Endodermal cell (in vitro differentiated cells): ENCODE measurements at regions not wholly inside any gene's neighbourhood (a gene's known extent, or its start where the extent isn't known, plus 50 kb on each side); places are given as distances from the start of the nearest gene placed in this dataset.

Experiments
- DNase-seq: peaks from one replicate; pipeline ENCODE4 v3.0.0-alpha.2; 2017
- H3K27ac ChIP-seq: 2 replicates; pipeline ENCODE4 v1.5.1; 2013; ENCODE audit warnings: mild to moderate bottlenecking, low read depth, low read length, moderate library complexity
- H3K27me3 ChIP-seq: 2 replicates; pipeline ENCODE4 v1.6.1; 2013; ENCODE audit warnings: mild to moderate bottlenecking, low read length, moderate library complexity; ENCODE audit not compliant: insufficient read depth, control insufficient read depth, poor library complexity, severe bottlenecking
- H3K36me3 ChIP-seq: 2 replicates; pipeline ENCODE4 v1.7.0; 2013; ENCODE audit warnings: mild to moderate bottlenecking, low read length, moderate library complexity; ENCODE audit not compliant: control insufficient read depth, insufficient read depth
- H3K4me1 ChIP-seq: one replicate; pipeline ENCODE4 v1.7.0; 2013; ENCODE audit warnings: low read length; ENCODE audit not compliant: control insufficient read depth, insufficient read depth
- H3K4me3 ChIP-seq: 2 replicates; pipeline ENCODE4 v1.5.1; 2013; ENCODE audit warnings: mild to moderate bottlenecking, low read length, moderate library complexity
- H3K9ac ChIP-seq: 2 replicates; pipeline ENCODE4 v1.6.1; 2013; ENCODE audit warnings: mild to moderate bottlenecking, low read length, moderate library complexity; ENCODE audit not compliant: poor library complexity, severe bottlenecking; ENCODE audit errors: extremely low read depth
- H3K9me3 ChIP-seq: 2 replicates; pipeline ENCODE4 v1.6.1; 2013; ENCODE audit warnings: mild to moderate bottlenecking, low read length, moderate library complexity; ENCODE audit not compliant: control insufficient read depth
- H3K27ac Mint-ChIP-seq: 2 replicates; pipeline ENCODE4 v1.8.0; 2020; ENCODE audit warnings: mixed read lengths
- H3K27me3 Mint-ChIP-seq: 2 replicates; pipeline ENCODE4 v1.8.0; 2021; ENCODE audit warnings: mild to moderate bottlenecking, mixed read lengths; ENCODE audit not compliant: insufficient read depth
- H3K36me3 Mint-ChIP-seq: 2 replicates; pipeline ENCODE4 v1.8.0; 2020; ENCODE audit warnings: low read depth, mixed read lengths
- H3K4me1 Mint-ChIP-seq: 2 replicates; pipeline ENCODE4 v1.8.0; 2020; ENCODE audit warnings: mixed read lengths
- H3K4me3 Mint-ChIP-seq: 2 replicates; pipeline ENCODE4 v1.8.0; 2020; ENCODE audit warnings: mild to moderate bottlenecking, moderate library complexity, mixed read lengths
- H3K9me3 Mint-ChIP-seq: 2 replicates; pipeline ENCODE4 v1.8.0; 2020; ENCODE audit warnings: mild to moderate bottlenecking, mixed read lengths
- WGBS, 2 experiments: methylation state at CpG; one replicate each; pipeline versions ENCODE4 v1.1.5 to v1.1.7; 2013; ENCODE audit warnings: missing lambda C conversion rate in 2 of 2, mixed read lengths in 1 of 2; ENCODE audit not compliant: insufficient coverage in 1 of 2, insufficient read length in 1 of 2; 5-methylcytosine and 5-hydroxymethylcytosine counted together
- TF ChIP-seq, protein P1 (sequence below): fragments of 200-600 bp; sonication (generic); conservative IDR thresholded peaks from 2 replicates; pipeline ENCODE4 v1.5.0; 2021; ENCODE audit warnings: antibody characterized with exemption, mild to moderate bottlenecking

- no peaks in the 10 kb centered on the region for H3K27me3 ChIP-seq
- 93 to 96% methylated on average over 7 to 10 of the region's 10 CpGs for WGBS, 2 experiments
- no peak for DNase-seq
- TF ChIP-seq, protein P1, sequence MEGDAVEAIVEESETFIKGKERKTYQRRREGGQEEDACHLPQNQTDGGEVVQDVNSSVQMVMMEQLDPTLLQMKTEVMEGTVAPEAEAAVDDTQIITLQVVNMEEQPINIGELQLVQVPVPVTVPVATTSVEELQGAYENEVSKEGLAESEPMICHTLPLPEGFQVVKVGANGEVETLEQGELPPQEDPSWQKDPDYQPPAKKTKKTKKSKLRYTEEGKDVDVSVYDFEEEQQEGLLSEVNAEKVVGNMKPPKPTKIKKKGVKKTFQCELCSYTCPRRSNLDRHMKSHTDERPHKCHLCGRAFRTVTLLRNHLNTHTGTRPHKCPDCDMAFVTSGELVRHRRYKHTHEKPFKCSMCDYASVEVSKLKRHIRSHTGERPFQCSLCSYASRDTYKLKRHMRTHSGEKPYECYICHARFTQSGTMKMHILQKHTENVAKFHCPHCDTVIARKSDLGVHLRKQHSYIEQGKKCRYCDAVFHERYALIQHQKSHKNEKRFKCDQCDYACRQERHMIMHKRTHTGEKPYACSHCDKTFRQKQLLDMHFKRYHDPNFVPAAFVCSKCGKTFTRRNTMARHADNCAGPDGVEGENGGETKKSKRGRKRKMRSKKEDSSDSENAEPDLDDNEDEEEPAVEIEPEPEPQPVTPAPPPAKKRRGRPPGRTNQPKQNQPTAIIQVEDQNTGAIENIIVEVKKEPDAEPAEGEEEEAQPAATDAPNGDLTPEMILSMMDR = no peak
- H3K9ac ChIP-seq = no peak overlapping the region
- Mint-ChIP-seq H3K27me3 (no peaks in the 10 kb centered on the region), H3K27ac (no peak overlapping the region), H3K4me1 (peaks cover 43% of the 10 kb centered on the region), H3K4me3 (no peak overlapping the region), H3K9me3 (peaks cover 10% of the 10 kb centered on the region), H3K36me3 (no peaks in the 10 kb centered on the region)
- H3K4me3 ChIP-seq = no peak overlapping the region
- peaks cover 10% of the 10 kb centered on the region for H3K4me1 ChIP-seq
- H3K36me3 ChIP-seq = no peaks in the 10 kb centered on the region
- no peak overlapping the region for H3K27ac ChIP-seq
- peaks cover 11% of the 10 kb centered on the region for H3K9me3 ChIP-seq
Observed at GRCh38 chr13:40471911-40472310, 194.5 kb downstream of the FOXO1 start.

DNA sequence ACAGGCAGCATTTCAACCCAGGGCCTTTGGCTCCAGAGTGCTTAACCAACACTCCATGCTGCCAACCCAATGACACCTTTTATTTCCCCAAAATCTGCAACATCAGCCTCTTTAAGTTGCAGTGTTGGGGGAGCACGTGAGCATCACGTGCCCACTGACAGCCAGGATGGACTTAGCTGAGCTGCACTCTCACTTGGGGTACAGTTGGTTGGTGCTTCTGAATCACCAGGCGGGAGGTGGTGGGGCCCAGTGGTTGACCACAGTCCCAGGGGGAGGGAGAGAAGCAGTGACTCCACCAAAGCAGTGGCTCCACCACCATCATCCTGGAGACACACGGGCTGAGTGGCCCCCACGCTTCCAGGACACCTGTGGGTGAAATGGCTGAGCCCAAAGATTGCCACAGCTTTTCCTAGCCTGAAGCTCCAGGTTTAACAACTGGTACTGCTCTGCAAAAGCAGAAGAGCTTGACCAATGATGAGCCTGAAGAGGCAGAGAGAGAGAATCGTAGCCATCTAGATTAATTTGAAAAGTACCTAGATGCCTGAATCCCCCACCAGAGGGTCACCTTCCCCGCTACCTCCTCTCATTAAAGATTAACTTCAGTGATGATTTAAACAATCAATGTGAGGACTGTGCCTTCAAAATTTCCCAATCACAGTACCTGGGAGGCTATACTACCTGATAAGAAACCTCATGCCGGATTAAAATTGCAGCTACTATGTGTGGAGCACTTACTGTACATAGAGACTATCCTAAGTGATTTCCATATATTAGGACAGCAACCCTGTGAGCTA is 193.8 kb downstream of the FOXO1 start:
- H3K27ac Mint-ChIP-seq = no peak overlapping the region

GRCh38 chr13:40475617-40476016 is 190.8 kb downstream of the FOXO1 start:
- no peak for DNase-seq
- 95 to 96% methylated on average over 3 of the region's 3 CpGs for WGBS, 2 experiments
- peaks cover 12% of the 10 kb centered on the region for H3K4me1 ChIP-seq
- TF ChIP-seq, protein P1 = no peak
- H3K9me3 ChIP-seq = peaks cover 11% of the 10 kb centered on the region
- no peaks in the 10 kb centered on the region for H3K36me3 ChIP-seq
- no peaks in the 10 kb centered on the region for H3K36me3 Mint-ChIP-seq
- peaks cover 9% of the 10 kb centered on the region for H3K9me3 Mint-ChIP-seq
- no peak overlapping the region for H3K9ac ChIP-seq
- H3K27me3 Mint-ChIP-seq = no peaks in the 10 kb centered on the region
- H3K27me3 ChIP-seq = no peaks in the 10 kb centered on the region
- H3K27ac Mint-ChIP-seq = no peak overlapping the region
- peaks cover 59% of the 10 kb centered on the region for H3K4me1 Mint-ChIP-seq
- no peak overlapping the region for H3K27ac ChIP-seq
- H3K4me3 Mint-ChIP-seq = no peak overlapping the region
- H3K4me3 ChIP-seq = no peak overlapping the region

More for the DNA sequence above, 193.8 kb downstream of the FOXO1 start:
- Histone ChIP-seq H3K4me3 (no peak overlapping the region), H3K36me3 (no peaks in the 10 kb centered on the region), H3K27me3 (no peaks in the 10 kb centered on the region), H3K4me1 (peaks cover 11% of the 10 kb centered on the region), H3K9me3 (peaks cover 11% of the 10 kb centered on the region), H3K9ac (no peak overlapping the region), H3K27ac (no peak overlapping the region)
- H3K9me3 Mint-ChIP-seq = peaks cover 10% of the 10 kb centered on the region
- H3K36me3 Mint-ChIP-seq = no peaks in the 10 kb centered on the region
- no peak overlapping the region for H3K4me3 Mint-ChIP-seq
- H3K4me1 Mint-ChIP-seq = peaks cover 47% of the 10 kb centered on the region
- H3K27me3 Mint-ChIP-seq = no peaks in the 10 kb centered on the region
- 82 to 100% methylated on average over 2 to 8 of the region's 8 CpGs for WGBS, 2 experiments
- DNase-seq = no peak
- TF ChIP-seq, protein P1 = peak; percentile 38
